ENCODE measurements at regions not wholly inside any gene's neighbourhood (a gene's known extent, or its start where the extent isn't known, plus 50 kb on each side); places are given as distances from the start of the nearest gene placed in this dataset.

DNA sequence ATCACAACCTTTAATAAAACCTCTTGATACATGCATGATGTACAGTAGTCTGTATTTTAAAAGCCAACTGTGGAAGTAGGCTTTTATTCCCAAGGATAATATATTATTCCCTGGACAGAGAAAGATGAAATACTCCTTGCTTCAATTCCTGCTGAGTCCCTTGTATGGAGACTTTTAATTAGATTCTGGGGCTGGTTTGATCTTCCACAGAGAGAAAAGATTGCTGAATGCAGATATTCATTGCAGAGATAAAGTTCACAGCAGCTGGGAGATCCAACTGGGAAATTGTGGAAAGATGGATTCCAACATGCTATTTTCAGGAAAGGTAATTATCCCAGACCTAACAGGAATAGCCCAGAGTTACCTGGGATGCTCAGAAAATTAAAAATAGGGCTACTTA, 607.0 kb upstream of the HS6ST1 start:
- DNase-seq (ENCODE audit: low read depth) = no peak
- TF ChIP-seq, protein P1, sequence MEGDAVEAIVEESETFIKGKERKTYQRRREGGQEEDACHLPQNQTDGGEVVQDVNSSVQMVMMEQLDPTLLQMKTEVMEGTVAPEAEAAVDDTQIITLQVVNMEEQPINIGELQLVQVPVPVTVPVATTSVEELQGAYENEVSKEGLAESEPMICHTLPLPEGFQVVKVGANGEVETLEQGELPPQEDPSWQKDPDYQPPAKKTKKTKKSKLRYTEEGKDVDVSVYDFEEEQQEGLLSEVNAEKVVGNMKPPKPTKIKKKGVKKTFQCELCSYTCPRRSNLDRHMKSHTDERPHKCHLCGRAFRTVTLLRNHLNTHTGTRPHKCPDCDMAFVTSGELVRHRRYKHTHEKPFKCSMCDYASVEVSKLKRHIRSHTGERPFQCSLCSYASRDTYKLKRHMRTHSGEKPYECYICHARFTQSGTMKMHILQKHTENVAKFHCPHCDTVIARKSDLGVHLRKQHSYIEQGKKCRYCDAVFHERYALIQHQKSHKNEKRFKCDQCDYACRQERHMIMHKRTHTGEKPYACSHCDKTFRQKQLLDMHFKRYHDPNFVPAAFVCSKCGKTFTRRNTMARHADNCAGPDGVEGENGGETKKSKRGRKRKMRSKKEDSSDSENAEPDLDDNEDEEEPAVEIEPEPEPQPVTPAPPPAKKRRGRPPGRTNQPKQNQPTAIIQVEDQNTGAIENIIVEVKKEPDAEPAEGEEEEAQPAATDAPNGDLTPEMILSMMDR (IDR thresholded peaks at IDR 0.05; ENCODE audit: insufficient read depth, low read depth, low read length, missing control alignments) = no peak
- no peak overlapping the region for H3K4me3 ChIP-seq (ENCODE audit: low read length)

DNA sequence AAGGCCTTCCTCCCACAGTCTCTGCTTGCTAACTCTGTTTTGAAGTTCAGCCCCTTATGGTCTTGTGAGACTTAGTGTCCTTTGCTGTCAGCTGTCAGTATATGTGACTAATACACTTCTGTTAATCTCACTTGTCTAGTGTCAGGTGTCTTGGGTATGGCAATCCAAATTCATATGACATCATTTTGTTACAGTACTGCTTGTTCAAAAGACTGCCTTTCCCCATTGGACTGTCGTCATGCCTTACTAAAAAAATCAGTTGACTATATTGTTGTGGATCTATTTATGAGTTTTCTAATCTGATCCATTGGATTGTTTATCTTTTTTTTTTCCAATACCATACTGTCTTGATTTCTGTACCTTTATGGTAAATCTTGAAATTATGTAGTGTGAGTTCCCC, 611.4 kb upstream of the HS6ST1 start:
- TF ChIP-seq, protein P1 (IDR thresholded peaks at IDR 0.05; ENCODE audit: insufficient read depth, low read depth, low read length, missing control alignments) = no peak
- H3K4me3 ChIP-seq (ENCODE audit: low read length) = no peak overlapping the region
- no peak for DNase-seq (ENCODE audit: low read depth)

DNA sequence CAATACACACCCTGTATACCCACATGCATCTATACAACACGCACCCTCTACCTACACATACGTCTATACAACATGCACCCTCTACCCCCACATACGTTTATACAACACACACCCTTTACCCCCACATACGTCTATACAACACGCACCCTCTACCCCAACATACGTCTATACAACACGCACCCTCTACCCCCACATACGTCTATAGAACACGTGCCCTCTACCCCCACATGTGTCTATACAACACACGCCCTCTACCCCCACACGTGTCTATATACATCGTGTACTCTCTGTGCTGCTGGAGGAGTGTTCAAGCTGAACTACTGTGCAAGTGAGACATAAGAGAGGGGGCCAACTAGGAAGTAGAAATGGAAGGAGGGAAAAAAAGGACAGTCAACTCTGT, 621.7 kb upstream of the HS6ST1 start:
- no peak for DNase-seq (ENCODE audit: low read depth)
- H3K4me3 ChIP-seq (ENCODE audit: low read length) = no peak overlapping the region
- TF ChIP-seq, protein P1 (IDR thresholded peaks at IDR 0.05; ENCODE audit: insufficient read depth, low read depth, low read length, missing control alignments) = no peak

DNA sequence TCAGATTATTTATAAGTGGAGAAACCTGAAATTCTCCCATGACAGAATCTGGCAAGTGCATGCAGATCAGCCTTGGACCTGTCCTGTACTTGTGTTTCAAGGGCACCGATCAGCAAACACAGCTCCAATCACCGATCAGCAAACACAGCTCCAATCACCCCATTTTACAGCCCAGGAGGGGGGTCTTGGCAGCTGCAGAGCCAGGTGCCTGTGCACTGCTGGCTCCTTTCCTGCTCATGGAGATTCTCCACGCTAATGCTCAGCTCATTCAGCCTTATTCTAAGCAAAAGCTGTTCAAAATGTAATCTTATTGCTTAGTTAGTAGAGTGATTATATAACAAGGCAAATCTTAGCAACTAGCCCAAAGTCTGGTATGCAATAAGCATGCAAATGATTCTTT, 623.1 kb upstream of the HS6ST1 start:
- TF ChIP-seq, protein P1 (IDR thresholded peaks at IDR 0.05; ENCODE audit: insufficient read depth, low read depth, low read length, missing control alignments) = no peak
- H3K4me3 ChIP-seq (ENCODE audit: low read length) = no peak overlapping the region
- no peak for DNase-seq (ENCODE audit: low read depth)

DNA sequence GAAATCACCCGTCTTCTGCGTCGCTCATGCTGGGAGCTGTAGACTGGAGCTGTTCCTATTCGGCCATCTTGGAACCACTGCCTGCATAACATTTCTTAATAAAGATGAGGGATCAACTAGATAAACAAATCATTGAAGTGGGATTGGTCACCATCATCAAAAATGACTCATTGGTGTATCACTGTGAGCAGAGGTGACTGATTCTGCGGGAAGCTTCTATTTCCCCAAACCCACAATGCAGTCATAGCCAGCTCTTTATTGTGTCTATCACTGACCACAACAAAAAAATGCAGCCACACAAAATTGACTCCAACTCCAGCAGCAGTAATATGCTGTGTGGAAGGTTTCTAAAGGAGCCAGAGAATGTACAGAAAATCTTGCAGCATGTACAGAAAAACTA, 630.7 kb upstream of the HS6ST1 start:
- no peak overlapping the region for H3K4me3 ChIP-seq (ENCODE audit: low read length)
- peak; percentile 48 for DNase-seq (ENCODE audit: low read depth)
- TF ChIP-seq, protein P1 (IDR thresholded peaks at IDR 0.05; ENCODE audit: insufficient read depth, low read depth, low read length, missing control alignments) = no peak

DNA sequence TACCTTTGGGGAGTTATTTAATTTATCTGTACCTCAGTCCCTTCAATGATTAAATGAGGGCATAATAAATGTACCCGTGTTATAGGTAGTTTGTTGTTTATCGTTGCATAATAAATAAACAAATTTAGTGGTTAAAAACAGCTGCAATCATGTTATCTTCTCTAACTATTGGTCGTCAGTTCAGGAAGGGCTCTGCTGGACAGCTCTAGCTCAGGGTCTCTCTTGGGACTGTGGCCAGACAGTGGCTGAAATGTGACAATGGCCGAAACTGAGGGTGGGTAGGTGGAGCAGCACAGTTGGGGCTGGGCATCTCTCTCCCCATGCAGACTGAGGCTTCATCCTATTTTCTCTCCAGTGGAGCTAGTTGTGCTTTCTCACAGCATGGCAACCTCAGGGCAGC, 632.1 kb upstream of the HS6ST1 start:
- TF ChIP-seq, protein P1 (IDR thresholded peaks at IDR 0.05; ENCODE audit: insufficient read depth, low read depth, low read length, missing control alignments) = no peak

DNA sequence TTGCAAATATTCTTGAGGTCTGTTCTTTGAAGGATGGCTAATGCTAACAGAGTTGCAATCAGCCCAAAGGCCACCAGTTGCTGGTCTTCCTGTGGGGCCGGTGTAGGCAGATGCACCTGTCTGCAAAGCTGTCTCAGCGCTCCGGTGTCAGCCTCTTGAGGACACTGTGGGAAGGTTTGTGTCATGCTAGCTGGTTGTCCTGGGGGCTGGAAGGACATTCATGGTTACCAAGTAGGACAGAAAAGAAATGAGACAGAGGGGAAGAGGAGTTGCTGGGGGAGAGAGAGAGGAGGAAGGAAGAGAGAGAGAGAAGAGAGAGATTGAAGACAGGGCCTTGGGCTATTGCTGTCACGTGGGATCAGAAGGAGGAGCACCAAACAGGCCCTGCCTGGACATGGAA, 639.6 kb upstream of the HS6ST1 start:
- TF ChIP-seq, protein P1 (IDR thresholded peaks at IDR 0.05; ENCODE audit: insufficient read depth, low read depth, low read length, missing control alignments) = no peak
- no peak overlapping the region for H3K4me3 ChIP-seq (ENCODE audit: low read length)
- DNase-seq (ENCODE audit: low read depth) = no peak

More for the DNA sequence above, 632.1 kb upstream of the HS6ST1 start:
- H3K4me3 ChIP-seq (ENCODE audit: low read length) = no peak overlapping the region
- no peak for DNase-seq (ENCODE audit: low read depth)

Measured in epithelial cell of esophagus (primary cell).